ENCODE measurements at regions not wholly inside any gene's neighbourhood (a gene's known extent, or its start where the extent isn't known, plus 50 kb on each side); places are given as distances from the start of the nearest gene placed in this dataset.

DNA sequence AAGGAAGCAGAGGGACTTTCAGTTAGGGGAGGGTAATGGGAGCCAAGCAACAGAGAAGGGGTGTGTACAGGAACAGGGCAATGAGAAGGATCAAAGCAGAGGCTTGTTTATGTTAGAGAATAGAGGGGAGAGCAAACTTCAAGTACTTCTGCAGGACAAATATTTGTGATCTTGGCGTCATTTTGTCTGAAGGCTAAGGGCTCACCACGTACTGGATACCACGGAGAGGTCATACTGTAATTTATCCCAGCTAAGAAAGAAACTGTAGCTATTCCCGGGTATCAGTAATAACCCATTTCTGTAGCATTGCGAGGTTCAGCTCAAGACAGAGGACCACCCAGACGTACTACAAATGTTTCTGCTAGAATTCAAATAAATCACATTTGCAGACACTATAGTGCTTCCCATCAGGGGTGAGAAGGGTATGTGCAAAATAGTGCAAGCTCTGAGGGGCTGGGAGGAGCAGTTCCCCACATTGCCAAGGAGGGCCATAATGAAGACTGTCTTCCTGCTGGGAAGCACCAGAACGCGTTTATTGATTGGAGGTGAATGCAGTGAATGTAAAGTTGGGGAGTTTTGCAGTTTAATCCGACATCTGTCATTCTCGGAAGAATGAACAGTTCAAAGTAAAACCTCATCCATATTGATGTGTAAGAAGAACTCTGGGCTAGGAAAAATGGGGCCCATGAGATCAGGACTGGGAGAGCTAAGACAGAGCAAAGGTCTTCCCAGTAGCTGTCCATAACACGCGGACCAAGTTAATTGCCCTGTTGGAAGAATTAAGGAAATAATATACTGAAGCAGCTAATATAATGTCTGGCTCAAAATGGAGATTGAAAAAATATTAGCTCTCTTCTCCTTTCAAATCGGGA is 136.9 kb downstream of the RWDD3 start:
- DNase-seq (ENCODE audit: low read depth in 2 of 2), result no peak

DNA sequence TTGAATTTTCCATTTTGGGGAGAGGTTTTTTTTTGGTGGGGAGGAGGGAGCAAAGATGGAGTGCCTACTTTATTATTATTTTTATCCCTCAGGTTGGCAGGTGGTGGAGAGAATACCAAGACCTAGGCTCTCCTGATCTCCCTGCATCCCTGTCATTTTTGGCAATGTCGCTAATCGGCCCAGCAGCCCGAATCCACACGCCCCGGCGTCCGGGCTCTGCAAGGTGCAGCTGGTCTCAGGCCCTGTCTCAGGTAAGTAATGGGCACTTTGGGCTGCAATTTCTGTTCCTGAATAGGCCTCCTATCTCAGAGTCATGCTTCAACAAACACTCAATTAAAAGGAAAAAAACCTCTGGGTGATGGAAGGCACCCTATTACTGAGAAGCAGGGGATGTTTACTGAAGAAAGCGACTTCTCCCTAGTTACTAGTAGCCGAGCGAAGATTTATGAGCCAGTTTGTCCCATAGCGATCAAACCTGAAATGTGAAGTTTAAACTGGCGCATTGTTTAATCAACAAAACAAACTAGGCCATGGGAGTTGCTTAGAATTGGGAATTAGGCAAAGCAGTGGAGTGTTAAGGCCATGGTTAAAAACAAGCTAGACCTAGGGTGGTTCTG is 137.8 kb downstream of the RWDD3 start:
- no peak for DNase-seq (ENCODE audit: low read depth in 2 of 2)

GRCh38 chr1:95375174-95375573 is 141.2 kb downstream of the RWDD3 start:
- no peak for DNase-seq (ENCODE audit: low read depth in 2 of 2)

DNA sequence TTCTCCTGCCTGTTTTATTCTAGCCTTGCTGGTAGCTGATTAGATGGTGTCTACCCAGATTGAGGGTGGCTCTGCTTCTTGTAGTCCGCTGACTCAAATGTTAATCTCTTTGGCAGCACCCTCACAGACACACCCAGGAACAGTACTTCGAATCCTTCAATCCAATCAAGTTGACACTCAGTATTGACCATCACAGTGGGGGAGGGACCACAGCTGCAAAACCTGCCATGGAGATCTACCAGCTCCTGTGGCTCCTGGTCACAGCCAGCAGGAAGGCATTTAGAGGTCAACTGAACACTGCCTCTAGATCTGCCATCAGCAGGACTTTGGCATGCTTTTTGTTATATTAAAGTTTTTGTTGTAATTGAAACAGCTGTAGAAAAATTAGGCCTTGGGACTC is 146.9 kb downstream of the RWDD3 start:
- DNase-seq (ENCODE audit: low read depth in 2 of 2), result no peak

DNA sequence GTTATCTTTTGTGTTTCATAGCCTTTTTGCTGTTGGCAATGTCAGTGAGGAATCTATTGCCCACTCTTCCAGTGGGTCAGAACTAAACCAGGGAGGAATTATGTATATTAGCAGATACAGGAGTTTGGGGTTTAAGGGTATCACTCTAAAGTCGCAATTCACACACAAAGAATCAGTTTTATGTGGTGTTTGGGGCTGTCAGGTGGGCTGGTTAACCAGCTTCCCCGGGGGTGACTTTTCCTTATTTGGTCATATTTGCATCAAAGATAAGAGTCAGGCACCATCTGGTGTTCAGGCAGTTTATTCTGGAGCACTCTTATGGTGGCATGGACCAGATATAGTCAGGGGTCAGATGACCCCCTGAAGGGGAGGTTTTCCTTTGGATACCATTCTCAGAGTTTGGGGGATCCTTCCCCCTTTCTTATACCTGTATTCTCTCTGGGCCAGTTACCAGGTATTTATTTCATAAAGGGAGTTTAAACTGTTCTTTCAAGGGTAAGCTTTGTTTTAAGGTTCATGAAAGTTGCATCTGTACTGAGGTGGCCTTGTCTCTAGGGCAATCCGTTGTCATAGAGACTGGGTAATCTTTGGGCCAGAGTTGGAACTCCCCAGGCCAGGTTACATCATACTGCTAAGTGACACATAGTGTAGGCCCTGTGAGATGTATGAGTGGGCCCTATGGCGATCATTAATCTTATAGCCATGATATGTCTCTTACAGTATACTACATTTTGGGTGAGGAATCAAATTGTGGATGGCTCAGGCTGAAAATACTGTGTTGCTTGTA is 148.2 kb downstream of the RWDD3 start:
- no peak for DNase-seq (ENCODE audit: low read depth in 2 of 2)

DNA sequence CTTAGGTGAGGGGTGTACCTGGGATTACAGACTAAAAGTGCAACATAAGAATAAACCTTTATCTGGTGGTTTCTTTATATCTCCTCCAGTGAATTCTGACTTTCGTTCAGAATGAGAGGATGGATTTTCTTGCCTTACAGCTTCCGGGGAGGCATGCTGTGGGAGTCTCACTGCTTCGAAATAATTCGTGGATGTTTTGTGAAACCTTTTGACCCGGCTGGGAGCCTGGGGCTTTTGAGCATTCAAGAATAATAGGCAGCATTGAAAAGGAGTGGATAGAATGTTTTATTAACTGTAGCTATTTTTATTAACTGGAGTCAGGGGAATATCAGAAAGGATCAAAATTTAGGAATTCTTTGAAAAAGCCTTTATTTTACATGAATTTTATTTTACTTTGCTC is 149.1 kb downstream of the RWDD3 start:
- DNase-seq (ENCODE audit: low read depth in 2 of 2), result no peak

- DNase-seq (ENCODE audit: low read depth in 2 of 2), result no peak
Measured at GRCh38 chr1:95384567-95384966, 150.6 kb downstream of the RWDD3 start.

DNA sequence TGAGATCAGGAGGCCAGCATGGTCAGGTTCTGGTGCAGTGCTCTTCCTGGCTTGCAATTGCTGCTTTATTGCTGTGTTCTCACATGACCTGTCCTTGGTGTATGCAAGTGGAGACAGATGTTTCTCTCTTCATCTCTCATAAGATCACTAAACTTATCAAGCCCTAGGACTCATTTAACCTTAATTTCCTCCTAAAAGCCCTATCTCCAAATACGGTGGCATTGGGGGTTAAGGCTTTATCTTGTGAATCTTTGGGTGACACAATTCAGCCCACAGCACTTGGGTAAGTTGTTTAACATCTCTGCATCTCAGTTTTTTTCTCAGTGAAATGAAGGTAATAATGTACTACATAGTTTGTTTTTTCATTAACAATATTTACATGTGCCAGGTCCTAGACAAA is 152.4 kb downstream of the RWDD3 start:
- no peak for DNase-seq (ENCODE audit: low read depth in 2 of 2)

DNA sequence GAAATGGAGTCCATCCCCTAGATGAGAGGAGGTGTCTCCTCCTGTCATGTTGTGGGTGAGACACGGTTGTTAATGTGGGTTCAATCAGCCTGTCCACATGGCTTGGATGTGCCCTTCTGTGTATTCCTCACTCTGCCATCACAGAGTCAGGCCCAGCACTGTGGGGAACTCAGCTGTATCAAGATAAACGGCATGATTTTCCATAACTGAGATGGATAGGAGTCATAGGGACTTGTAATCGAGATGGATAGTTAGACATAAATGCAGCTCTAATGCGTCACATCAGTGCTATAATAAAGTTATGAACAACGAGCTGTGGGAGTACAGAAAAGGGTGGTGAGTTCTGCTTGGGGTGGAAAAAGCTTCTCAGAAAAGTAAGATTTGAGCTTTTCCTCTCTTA is 152.9 kb downstream of the RWDD3 start:
- DNase-seq (ENCODE audit: low read depth in 2 of 2), result no peak

DNA sequence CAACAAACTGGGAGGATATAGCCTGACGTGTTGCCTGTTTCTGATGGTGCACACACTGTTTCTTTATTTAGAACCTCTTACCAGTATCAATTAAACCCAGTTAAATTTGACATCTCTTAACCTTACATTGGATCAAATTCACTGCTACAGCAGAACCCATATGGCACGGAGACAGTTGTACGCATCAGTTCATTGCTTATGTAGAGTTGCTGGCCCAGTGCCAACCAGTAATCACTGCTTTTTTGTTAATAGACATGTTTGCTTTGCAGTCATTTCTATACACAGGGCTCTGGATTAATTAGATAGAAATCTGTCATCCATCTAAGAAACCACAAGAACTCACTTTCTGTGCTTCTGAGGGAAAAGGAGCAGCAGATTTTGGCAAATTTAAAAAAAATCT is 154.0 kb downstream of the RWDD3 start:
- DNase-seq (ENCODE audit: low read depth in 2 of 2), result no peak

GRCh38 chr1:95393434-95393833 is 159.4 kb downstream of the RWDD3 start:
- no peak for DNase-seq (ENCODE audit: low read depth in 2 of 2)

- no peak for DNase-seq (ENCODE audit: low read depth in 2 of 2)
Measured at GRCh38 chr1:95396557-95396956, 162.5 kb downstream of the RWDD3 start.

- DNase-seq (ENCODE audit: low read depth in 2 of 2), result no peak
Measured at GRCh38 chr1:95402780-95403179, 168.8 kb downstream of the RWDD3 start.

GRCh38 chr1:95406279-95406678 is 172.3 kb downstream of the RWDD3 start:
- DNase-seq (ENCODE audit: low read depth in 2 of 2), result no peak

DNA sequence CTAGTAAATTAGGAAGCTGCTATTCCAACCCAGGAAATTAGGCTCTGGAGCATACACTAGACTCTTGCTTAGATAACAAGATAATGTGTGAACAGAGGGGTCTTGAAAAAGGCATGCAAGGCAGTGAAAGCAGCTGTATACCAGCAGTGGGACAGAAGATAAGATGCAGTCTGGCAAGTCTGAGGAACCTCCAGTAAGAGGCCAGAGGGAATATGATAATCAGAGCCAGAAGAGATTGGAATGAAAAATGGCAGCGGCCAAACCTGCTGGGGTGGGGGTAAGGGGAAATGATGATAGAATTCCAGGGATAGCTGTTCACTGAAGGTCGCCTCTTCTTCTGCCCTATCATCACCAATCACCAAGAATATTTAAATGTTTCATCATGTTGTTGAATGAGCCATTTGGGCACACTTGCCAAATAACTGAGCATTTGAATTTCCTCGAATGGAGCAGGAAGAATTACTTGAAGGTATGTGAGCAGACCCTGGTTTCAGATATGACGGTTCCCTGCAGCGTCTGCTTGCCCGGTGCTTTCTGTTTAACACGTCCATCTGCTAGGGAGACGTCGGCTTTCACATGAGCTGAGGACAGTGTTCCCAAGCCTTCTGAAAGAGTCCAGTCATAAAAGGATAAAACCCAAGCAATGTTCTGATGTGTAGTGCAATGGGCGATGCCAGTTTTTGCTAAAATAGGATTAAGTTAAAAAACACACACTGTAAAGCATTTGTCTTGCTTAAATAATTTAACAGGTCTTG is 173.3 kb downstream of the RWDD3 start:
- DNase-seq (ENCODE audit: low read depth in 2 of 2), result no peak

DNA sequence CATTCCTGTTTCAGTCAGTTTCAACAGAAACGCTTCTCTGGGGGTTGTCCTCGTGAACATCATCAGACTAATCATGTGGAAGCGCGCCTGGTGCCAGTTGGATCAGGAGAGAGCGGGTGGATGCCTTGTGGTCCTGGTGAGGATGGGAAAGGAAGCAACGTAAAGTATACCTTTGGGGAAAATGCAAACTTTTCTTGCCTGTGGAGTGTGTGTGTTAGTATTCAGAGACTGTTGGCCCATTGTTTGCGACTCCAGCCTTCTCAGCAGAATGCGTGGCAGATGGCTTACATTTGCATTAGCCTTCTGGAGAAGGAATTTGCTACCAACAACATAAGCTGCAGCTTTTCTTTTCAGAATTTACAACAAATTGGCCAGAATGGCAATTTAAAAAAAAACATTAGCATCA is 173.9 kb downstream of the RWDD3 start:
- no peak for DNase-seq (ENCODE audit: low read depth in 2 of 2)

DNA sequence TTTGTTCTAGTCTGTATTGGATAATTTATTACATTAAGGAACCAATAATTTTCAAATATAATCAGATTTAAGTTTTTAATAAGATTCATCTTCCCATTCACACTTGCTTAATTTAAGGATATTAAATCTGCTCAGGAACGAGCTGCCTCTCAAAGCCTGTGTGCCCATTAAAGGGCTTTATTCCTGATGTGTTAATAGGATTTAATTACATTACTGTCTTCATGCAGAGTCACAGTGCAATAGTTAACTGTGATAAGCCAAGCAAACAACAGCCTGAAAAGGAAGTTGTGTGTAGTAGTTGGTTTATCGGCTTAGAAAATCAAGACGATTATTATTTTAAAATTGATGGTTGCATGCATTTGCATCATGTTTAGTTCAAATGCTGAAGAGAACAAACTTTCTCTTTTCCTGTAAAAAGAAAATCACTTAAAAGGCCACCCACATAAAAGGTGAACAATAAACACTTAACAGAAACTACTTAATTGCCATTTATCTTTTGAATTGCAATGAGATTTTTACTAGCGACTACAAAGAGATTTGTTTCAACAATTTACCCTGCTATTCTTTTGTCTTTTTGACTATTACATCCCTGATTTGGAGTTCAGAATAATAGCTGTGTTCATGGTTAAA is 174.6 kb downstream of the RWDD3 start:
- DNase-seq (ENCODE audit: low read depth in 2 of 2), result no peak

GRCh38 chr1:95409276-95409675 is 175.3 kb downstream of the RWDD3 start:
- DNase-seq (ENCODE audit: low read depth in 2 of 2), result no peak

DNA sequence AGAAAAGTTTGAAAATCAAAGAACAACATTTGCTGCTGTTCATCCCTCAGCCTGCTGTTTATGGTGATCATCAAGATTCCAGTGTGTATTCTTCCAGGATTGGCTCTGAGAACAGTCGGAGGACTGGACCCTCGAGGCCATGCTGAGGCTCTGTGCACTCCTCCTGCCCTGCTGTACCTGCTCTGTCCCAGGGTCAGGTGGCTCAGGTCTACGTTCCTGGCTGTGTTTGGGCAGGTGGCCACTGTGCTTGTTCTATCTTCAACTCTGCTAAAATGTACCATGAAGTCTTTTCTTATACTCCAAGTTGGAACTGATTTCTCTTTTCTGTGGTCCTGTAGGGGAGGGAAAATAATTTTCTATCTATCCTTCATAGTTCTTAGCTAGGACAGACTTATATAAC is 175.9 kb downstream of the RWDD3 start:
- DNase-seq (ENCODE audit: low read depth in 2 of 2), result no peak

DNA sequence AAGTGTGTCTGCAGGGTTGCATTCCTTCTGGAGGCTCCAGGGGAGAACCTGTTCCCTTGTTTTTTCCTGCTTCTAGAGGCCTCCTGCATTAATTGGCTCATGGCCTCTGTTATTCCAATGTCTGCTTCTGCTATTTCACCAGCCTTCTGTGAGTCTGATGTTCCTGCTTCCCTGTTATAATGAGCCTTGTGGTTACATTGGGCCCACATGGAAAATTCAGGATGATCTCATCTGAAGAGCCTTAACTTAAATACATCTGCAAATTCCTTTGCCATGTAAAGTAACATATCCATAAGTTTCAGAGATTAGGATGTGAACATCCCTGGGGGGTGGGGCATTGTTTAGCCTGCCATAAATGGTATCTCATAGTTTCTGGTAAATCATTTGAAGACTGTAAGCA is 181.1 kb downstream of the RWDD3 start:
- DNase-seq (ENCODE audit: low read depth in 2 of 2), result no peak

GRCh38 chr1:95426772-95427171 is 192.8 kb downstream of the RWDD3 start:
- no peak for DNase-seq (ENCODE audit: low read depth in 2 of 2)

DNA sequence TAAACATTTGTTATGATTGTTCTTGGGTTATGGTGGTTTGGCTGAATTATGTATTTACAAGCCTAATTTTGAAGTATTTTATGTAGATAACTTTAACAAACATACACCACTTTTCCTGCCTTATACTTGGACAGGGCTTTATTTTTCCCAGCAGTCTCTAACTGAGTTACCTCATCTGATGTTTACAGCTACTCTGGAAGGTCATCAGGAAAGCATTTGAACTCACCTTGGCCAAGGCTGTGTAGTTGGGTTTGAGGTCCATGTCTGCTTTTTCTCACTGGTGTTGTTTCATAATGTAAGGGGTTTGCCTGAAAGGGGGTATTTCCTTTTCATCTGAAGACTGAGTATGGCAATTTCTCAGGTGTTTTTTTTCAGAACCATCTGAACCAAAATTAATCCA is 193.5 kb downstream of the RWDD3 start:
- no peak for DNase-seq (ENCODE audit: low read depth in 2 of 2)
